Stimulated activated naive CD8-positive, alpha-beta T cell treated with anti-CD3 and anti-CD28 coated beads, Interleukin-15, Interleukin-2, amounts not matched to agents 100 ng/mL and 50 ng/mL, for 24 hours (primary cell): ENCODE measurements at regions not wholly inside any gene's neighbourhood (a gene's known extent, or its start where the extent isn't known, plus 50 kb on each side); places are given as distances from the start of the nearest gene placed in this dataset.

Source experiments
- H3K27ac Mint-ChIP-seq: one replicate; pipeline ENCODE4 v1.8.0; 2021; ENCODE audit warnings: mild to moderate bottlenecking, mixed read lengths
- H3K27me3 Mint-ChIP-seq: one replicate; pipeline ENCODE4 v1.8.0; 2021; ENCODE audit warnings: mixed read lengths
- H3K36me3 Mint-ChIP-seq: one replicate; pipeline ENCODE4 v1.8.0; 2021; ENCODE audit warnings: low read depth, mixed read lengths
- H3K4me1 Mint-ChIP-seq: one replicate; pipeline ENCODE4 v1.8.0; 2021; ENCODE audit warnings: low read depth, mixed read lengths
- H3K4me3 Mint-ChIP-seq: one replicate; pipeline ENCODE4 v1.8.0; 2021; ENCODE audit warnings: mild to moderate bottlenecking, mixed read lengths
- H3K9me3 Mint-ChIP-seq: one replicate; pipeline ENCODE4 v1.8.0; 2021; ENCODE audit warnings: mixed read lengths

DNA sequence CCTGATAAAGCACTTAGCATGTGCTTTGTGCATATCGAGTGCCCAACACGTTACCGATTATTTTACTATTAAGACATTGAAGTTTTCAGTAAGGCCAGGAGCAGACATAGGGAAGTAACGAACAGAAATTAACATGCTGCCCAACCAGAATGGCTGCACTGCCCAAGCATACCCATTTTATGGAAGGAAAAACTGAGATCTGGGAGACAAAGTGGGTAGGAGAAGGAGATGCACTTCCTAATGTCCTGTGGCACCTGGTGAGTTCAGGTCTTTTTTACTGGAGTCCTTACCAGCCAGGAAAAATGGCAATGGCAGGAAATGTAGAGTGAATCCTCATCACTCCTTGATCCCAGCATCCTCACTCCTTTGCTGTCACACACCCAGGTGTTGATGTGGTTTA, 768.5 kb downstream of the MED13L start:
- Mint-ChIP-seq H3K4me3 (no peak overlapping the region), H3K9me3 (peaks cover 17% of the 10 kb centered on the region), H3K27ac (no peak overlapping the region), H3K36me3 (no peaks in the 10 kb centered on the region), H3K27me3 (no peaks in the 10 kb centered on the region), H3K4me1 (peaks cover 6% of the 10 kb centered on the region)

DNA sequence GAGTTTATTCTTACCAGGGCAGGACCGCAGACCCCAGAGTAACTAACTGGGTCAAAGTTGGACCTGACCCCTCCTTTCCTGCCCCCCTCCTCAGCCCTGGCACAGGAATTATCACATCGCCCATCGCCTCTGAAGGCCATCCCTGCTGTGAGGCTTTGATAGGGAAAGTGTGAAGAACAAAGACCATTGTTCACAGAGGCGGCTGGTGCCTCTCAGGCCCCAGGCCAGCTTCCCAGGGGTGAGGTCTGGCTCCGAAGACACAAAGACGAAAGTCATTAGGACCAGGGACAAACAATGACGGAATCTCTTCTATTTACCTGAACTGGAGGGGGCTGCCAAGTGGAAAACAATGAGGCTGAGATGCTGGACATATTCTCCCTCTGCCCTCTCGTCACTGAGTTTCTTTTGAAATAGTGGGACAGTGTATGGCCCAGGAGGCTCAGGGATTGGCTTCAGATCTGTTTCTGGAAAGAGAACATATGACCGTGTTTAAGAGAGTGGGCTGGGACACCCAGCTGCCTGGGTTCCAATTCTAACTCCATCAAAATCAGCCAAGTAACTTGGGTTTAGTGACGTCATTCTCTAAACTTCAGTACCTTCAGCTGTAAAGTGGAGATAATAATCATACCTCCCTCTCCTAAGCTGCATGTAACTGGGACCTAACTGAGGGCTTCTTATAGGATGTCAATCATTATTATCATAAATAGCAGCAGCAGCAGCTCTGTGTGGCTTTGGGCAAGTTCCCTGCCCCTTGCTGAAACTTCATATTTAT, 769.4 kb downstream of the MED13L start:
- Mint-ChIP-seq H3K4me1 (peaks cover 10% of the 10 kb centered on the region), H3K27ac (no peak overlapping the region)

DNA sequence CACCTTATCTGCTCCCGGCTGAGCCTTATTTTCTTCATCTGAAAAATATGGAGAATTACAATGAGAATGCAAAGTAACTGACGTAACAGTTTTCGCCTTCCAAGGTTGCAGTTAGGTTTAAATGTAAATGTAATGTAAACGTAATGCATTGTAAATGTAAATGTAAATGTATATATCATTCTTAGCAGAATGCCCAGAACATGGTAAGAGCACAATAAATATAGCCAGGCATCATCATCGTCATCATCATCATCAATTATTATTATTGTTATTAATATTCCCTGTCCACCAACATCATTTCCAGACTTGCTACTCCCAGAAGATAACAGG, 770.0 kb downstream of the MED13L start:
- Mint-ChIP-seq H3K27me3 (no peaks in the 10 kb centered on the region), H3K9me3 (peaks cover 5% of the 10 kb centered on the region), H3K27ac (no peak overlapping the region), H3K4me3 (no peak overlapping the region), H3K4me1 (peaks cover 10% of the 10 kb centered on the region), H3K36me3 (no peaks in the 10 kb centered on the region)

More for the DNA sequence above, 769.4 kb downstream of the MED13L start:
- Mint-ChIP-seq H3K36me3 (no peaks in the 10 kb centered on the region), H3K4me3 (no peak overlapping the region), H3K27me3 (no peaks in the 10 kb centered on the region), H3K9me3 (peaks cover 10% of the 10 kb centered on the region)

DNA sequence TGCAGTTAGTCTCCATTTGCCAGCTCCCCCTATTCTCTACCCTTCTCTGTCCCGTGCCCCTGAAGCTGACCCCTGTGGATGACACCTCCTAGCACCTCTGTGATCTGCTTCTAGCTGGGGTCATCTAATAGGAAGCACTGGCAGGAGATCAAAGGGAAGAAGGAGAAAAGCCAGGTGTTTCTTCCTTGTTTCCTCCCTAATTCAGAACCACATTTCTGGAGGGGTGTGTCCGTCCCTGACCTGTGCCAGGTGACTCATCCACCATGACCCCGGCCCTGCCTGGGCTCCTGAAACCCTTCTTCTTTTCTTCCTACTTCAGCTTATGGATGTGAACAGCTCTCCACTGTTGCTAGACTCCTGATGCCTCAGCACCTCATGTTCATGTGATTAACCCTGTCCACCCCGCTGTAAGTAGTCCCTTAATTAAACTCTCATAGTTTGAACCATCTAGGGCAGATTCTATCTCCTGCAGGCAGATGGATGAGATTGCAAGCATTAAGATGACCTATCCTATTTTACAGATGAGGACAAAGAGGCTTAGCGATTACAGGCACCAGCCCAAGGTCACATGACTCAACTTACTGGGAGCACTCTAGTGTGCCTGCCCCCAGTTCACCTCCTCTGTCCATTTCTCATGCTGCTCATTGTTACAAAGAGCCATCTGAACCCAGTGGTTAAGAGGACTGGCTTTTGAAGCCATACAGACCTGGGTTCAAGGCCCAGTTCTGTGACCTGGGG, 770.5 kb downstream of the MED13L start:
- Mint-ChIP-seq H3K27me3 (no peaks in the 10 kb centered on the region), H3K27ac (no peak overlapping the region), H3K4me1 (peaks cover 10% of the 10 kb centered on the region), H3K9me3 (peaks cover 5% of the 10 kb centered on the region), H3K4me3 (no peak overlapping the region), H3K36me3 (no peaks in the 10 kb centered on the region)

DNA sequence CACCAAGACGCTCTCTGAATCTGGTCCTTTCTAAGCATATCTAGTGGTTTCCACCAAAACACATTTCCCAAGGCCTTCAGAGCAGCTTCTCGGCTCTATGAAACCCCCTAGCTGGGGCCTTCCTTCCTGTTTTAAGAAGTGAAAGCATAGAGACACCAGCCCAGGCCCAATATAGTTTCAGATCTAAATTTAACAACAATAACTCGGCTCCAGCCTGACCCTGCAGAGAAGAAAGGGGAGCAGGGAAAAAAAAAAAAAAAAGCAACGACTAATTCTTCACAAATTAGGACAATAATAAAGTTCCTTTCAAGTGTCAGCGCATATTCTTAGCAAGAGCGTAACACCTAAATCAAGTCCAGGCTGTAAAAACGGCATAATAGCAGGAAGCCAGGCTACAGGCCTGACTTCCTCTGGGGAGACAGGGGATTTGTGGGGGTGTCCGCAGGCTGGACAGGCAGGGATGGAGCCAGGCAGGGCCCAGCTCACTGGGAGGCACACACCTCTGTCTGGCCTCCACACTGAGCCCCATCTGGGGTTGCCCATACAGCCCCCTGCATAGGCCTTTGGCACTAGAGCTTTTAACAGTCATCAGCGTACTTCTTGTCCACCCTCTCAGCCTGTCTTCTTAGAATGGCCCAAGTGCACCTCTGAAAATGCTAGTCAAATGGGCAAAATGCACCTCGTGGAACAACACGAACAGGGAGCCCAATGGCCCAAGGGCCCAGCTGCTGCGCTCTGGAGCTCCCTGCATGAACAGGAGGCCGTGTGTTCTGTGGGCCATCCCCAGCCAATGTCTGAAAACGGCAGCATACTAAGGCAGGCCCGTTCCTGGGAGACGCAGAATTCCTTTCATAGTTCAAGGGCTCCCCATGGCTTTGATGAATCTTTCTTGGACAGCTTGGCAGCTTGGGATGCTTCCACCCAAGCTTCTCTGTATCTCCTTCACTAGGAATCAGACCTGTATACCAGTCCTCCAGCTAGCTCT, 772.9 kb downstream of the MED13L start:
- Mint-ChIP-seq H3K27me3 (no peaks in the 10 kb centered on the region), H3K27ac (no peak overlapping the region), H3K4me1 (peaks cover 10% of the 10 kb centered on the region), H3K4me3 (no peak overlapping the region), H3K9me3 (peaks cover 4% of the 10 kb centered on the region), H3K36me3 (no peaks in the 10 kb centered on the region)

DNA sequence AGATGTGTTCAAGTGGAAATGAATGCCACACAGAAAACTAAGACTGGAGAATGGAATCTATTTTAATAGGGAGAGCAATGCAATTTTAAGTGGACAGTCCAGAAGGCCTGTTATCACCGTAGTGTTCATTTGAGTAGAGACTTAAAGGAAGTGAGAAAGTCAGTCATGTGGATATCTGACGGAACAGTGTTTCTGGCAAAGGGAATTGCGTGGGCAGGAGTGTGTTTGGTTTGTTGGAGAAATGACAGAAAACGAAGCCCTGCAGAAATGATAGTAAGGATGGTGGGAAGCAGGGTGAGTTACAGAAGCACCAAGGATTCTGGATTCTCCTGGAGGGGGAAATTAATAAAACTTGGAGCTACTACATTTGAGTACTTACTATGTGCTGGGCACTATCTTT, 776.6 kb downstream of the MED13L start:
- no peak overlapping the region for H3K4me3 Mint-ChIP-seq
- H3K9me3 Mint-ChIP-seq, result peaks cover 4% of the 10 kb centered on the region
- no peak overlapping the region for H3K27ac Mint-ChIP-seq
- H3K27me3 Mint-ChIP-seq, result no peaks in the 10 kb centered on the region
- H3K4me1 Mint-ChIP-seq, result peaks cover 10% of the 10 kb centered on the region
- no peaks in the 10 kb centered on the region for H3K36me3 Mint-ChIP-seq

DNA sequence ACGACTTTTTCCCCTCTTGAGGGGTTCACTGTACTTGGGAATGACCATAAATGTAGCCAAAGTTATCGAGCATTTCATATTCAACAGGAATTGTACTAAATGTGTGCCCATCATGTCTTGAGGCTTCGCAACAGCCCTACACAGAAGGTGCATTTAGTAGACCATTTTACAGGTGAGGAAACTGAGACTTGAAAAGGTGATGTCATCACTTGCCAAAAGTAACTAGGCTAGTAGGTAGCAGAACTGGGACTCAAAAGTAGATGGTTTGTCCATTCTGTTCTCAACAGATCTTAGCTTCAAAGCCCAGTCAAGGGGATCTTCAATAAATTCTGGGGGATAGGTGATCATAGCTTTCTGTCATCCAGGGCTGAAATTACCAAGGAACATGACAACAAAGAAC, 782.2 kb downstream of the MED13L start:
- no peak overlapping the region for H3K27ac Mint-ChIP-seq
- H3K4me1 Mint-ChIP-seq, result no peaks in the 10 kb centered on the region
- H3K4me3 Mint-ChIP-seq, result no peak overlapping the region
- H3K36me3 Mint-ChIP-seq, result no peaks in the 10 kb centered on the region
- H3K27me3 Mint-ChIP-seq, result no peaks in the 10 kb centered on the region
- H3K9me3 Mint-ChIP-seq, result no peaks in the 10 kb centered on the region

DNA sequence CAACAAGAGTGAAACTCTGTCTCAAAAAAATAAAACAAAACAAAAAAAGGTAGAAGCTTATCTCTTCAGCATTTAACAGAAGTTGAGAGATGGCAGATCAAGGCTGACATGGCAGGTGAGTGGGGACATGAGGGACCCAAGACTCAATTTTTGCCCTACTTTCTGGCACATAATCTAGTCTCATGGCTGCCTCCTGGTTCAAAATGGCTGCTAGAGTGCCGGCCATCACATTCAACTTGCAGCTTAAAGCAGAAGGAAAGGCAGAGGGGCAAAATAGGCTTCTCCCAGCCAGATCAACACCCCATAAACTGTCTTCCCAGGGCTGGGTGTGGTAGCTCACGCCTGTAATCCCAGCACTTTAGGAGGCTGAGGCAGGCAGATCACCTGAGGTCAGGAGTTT, 784.9 kb downstream of the MED13L start:
- H3K4me1 Mint-ChIP-seq, result no peaks in the 10 kb centered on the region
- H3K36me3 Mint-ChIP-seq, result no peaks in the 10 kb centered on the region
- no peak overlapping the region for H3K4me3 Mint-ChIP-seq
- no peaks in the 10 kb centered on the region for H3K9me3 Mint-ChIP-seq
- no peaks in the 10 kb centered on the region for H3K27me3 Mint-ChIP-seq
- H3K27ac Mint-ChIP-seq, result no peak overlapping the region

DNA sequence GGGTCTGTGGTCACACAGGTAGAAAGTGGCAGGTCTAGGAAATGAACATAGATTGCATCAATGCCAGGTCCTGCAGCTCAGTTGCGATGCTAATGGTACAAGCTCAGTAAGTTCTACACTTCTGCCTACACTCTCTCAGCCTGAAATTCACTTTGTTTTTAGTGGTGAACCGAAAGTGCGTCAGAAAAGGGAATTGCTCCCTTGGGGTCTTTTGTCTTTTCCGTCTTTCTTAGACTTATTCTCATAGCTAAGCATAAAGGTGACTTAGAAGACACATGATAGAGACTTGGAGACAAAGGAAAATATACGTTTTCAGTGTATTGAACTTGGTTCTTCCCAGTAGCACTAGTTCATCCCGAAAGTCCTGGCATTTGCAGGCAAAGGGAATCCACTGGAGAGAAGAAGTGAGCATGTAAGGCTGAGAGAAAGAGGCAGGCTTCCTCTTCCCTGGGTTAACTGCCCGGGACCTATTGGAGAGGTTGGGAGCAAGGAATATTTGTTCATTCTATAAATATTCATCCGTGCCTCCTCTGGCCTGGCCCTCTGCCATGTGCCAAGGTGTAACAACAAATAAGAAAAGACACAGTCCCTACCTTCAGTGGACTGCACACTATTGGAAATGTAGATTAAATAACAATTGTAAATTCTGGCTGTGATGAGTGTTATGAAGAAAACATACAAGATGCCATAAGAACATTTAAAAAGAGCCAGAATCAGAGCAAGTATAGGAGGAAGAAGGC, 785.8 kb downstream of the MED13L start:
- Mint-ChIP-seq H3K9me3 (no peaks in the 10 kb centered on the region), H3K36me3 (no peaks in the 10 kb centered on the region), H3K27ac (no peak overlapping the region), H3K27me3 (no peaks in the 10 kb centered on the region), H3K4me1 (no peaks in the 10 kb centered on the region), H3K4me3 (no peak overlapping the region)

DNA sequence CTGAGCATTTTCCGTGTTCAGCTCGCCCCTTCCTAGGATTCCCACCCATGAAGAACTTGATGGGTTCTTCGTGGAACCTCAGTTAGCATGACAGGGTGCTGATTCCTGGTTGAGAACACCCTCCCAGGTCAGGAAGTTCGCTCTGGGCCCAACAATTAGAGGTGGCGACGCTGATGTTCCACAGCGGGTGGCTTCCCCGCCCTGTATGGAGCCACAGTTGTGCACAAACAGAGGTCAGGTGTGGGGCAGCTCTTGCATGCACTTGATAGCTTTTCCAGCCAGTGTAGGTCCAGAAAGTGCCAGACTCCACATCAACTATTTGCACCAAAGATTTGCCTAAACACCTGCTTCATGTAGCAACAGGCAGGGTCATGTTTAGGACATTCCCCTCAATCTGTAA, 788.2 kb downstream of the MED13L start:
- Mint-ChIP-seq H3K4me1 (no peaks in the 10 kb centered on the region), H3K27ac (no peak overlapping the region), H3K27me3 (no peaks in the 10 kb centered on the region), H3K4me3 (no peak overlapping the region), H3K36me3 (no peaks in the 10 kb centered on the region), H3K9me3 (peaks cover 6% of the 10 kb centered on the region)

DNA sequence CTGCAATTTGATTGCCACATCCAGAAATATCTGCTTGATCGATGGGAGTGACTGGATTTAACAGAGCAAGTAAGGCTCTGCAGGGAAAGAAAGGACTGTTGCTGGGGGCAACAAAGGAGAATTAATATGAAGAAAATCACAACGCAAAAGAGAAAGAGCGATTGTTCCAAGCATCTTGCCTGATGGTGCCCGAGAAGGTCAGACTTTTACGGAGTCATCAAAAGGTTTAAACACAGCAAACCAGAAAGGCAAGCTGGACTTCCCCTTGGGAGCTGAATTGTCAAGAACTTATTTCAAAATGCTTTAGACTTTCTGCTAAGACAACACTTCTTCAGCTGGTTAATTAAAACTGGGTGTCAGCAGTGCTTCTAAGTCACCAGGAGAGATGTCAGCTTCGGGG, 791.5 kb downstream of the MED13L start:
- Mint-ChIP-seq H3K9me3 (peaks cover 6% of the 10 kb centered on the region), H3K36me3 (no peaks in the 10 kb centered on the region), H3K27ac (no peak overlapping the region), H3K27me3 (no peaks in the 10 kb centered on the region), H3K4me1 (no peaks in the 10 kb centered on the region), H3K4me3 (no peak overlapping the region)

DNA sequence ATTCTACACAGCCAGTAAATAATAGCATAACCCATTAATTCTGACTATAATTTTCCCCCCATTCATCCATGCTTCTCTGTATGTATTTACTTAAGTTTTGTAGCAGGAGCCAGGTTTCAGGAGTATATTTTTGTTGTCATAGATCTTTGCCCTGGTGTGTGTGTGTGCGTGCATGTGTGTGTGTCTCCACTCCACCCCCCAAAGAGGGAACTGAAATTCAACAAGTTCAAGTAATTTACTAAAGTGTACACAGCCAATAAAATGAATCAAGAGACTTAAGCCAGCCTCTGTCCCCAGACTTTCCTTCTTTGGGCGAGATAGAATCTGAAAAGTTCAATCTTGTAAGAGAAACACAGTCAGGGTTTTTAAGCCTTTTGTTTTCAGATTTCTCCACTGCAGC, 792.0 kb downstream of the MED13L start:
- H3K27ac Mint-ChIP-seq, result no peak overlapping the region
- H3K36me3 Mint-ChIP-seq, result no peaks in the 10 kb centered on the region
- peaks cover 10% of the 10 kb centered on the region for H3K9me3 Mint-ChIP-seq
- no peaks in the 10 kb centered on the region for H3K4me1 Mint-ChIP-seq
- H3K27me3 Mint-ChIP-seq, result no peaks in the 10 kb centered on the region
- H3K4me3 Mint-ChIP-seq, result no peak overlapping the region

DNA sequence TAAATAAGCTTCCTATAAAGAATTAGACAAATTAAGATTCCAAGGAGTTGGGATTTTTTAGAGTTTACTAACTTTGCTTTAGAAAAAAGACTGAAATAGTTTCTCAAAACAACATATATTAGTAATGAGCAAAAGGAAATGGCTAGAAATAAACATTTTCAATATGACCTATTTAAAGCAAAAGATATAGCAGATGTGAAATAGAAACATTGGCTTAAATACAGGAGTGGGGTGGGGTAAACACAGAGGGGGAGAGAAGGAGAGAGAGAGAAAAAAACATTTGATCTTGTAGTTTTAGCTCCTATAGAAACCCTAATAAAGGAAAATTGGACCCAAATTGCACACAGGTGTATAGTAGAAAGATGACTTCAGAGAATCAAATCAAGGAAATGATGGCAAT, 794.5 kb downstream of the MED13L start:
- Mint-ChIP-seq H3K36me3 (no peaks in the 10 kb centered on the region), H3K9me3 (peaks cover 11% of the 10 kb centered on the region), H3K4me3 (no peak overlapping the region), H3K4me1 (no peaks in the 10 kb centered on the region), H3K27ac (no peak overlapping the region), H3K27me3 (no peaks in the 10 kb centered on the region)

DNA sequence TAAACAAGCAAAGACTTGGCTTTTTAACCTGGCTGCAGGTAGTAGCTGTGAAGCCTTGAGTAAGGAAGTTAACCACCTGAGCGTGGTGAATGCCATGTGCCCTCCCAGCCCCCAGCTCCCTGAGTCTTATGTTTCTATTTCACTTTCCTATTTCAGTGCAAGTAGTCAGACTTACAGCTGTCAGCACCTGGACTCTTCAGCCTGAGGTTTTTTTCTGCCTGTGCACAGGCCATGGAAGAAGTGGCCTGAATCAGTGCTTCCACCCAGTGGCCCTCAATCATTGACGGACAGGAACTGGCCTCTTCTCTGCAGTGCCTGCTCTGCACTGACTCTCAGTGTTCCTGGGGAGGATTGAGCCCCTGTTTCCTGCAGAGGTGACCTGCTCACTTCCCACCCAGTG, 796.4 kb downstream of the MED13L start:
- no peak overlapping the region for H3K4me3 Mint-ChIP-seq
- no peaks in the 10 kb centered on the region for H3K27me3 Mint-ChIP-seq
- H3K4me1 Mint-ChIP-seq, result no peaks in the 10 kb centered on the region
- peaks cover 11% of the 10 kb centered on the region for H3K9me3 Mint-ChIP-seq
- H3K36me3 Mint-ChIP-seq, result no peaks in the 10 kb centered on the region
- no peak overlapping the region for H3K27ac Mint-ChIP-seq
